Trophoblast cell (in vitro differentiated cells and primary cell): ENCODE measurements at regions not wholly inside any gene's neighbourhood (a gene's known extent, or its start where the extent isn't known, plus 50 kb on each side); places are given as distances from the start of the nearest gene placed in this dataset.
A peak's percentile ranks its signal among the peaks of the same experiment; 100 is the strongest.
"Not testable (repeated sequence)": the region's sequence is repeated elsewhere in the genome, so short reads cannot be mapped to it uniquely, and the experiment has no call there.

Source experiments
- DNase-seq, 2 donors: peaks; one replicate each; pipeline ENCODE4 v3.0.0-alpha.2; 2016
- H2AFZ ChIP-seq: 2 replicates; pipeline ENCODE4 v1.6.1; 2013; ENCODE audit warnings: low read length, moderate library complexity, mild to moderate bottlenecking; ENCODE audit not compliant: insufficient read depth, poor library complexity
- H2AK5ac ChIP-seq: 2 replicates; pipeline ENCODE4 v1.6.1; 2013; ENCODE audit warnings: mild to moderate bottlenecking, low read length
- H2BK120ac ChIP-seq: 2 replicates; pipeline ENCODE4 v1.6.1; 2013; ENCODE audit warnings: low read length, mild to moderate bottlenecking, moderate library complexity; ENCODE audit not compliant: insufficient read depth, poor library complexity
- H2BK12ac ChIP-seq: 2 replicates; pipeline ENCODE4 v1.6.1; 2013; ENCODE audit warnings: mild to moderate bottlenecking, low read length, moderate library complexity
- H2BK5ac ChIP-seq: 2 replicates; pipeline ENCODE4 v1.6.1; 2013; ENCODE audit warnings: low read length, low read depth, moderate library complexity, mild to moderate bottlenecking; ENCODE audit not compliant: poor library complexity
- H3K14ac ChIP-seq: 2 replicates; pipeline ENCODE4 v1.6.1; 2013; ENCODE audit warnings: mild to moderate bottlenecking, low read length
- H3K18ac ChIP-seq: 2 replicates; pipeline ENCODE4 v1.6.1; 2013; ENCODE audit warnings: mild to moderate bottlenecking, low read length
- H3K23ac ChIP-seq: 2 replicates; pipeline ENCODE4 v1.6.1; 2013; ENCODE audit warnings: low read length
- H3K27ac ChIP-seq: 2 replicates; pipeline ENCODE4 v1.5.1; 2013; ENCODE audit warnings: low read depth, mild to moderate bottlenecking, inconsistent platforms, low read length, moderate library complexity
- H3K27me3 ChIP-seq: 2 replicates; pipeline ENCODE4 v1.6.1; 2013; ENCODE audit warnings: inconsistent platforms, mild to moderate bottlenecking, low read length, moderate library complexity; ENCODE audit not compliant: insufficient read depth
- H3K36me3 ChIP-seq, 2 experiments: 1 replicate in 1 of 2; 2 replicates in 1 of 2; pipeline ENCODE4 v1.6.1; 2013; ENCODE audit warnings: low read length in 2 of 2, mild to moderate bottlenecking in 2 of 2, moderate library complexity in 1 of 2; ENCODE audit not compliant: insufficient read depth in 2 of 2, control insufficient read depth in 1 of 2
- H3K4ac ChIP-seq: 2 replicates; pipeline ENCODE4 v1.6.1; 2013; ENCODE audit warnings: low read depth, mild to moderate bottlenecking, low read length, moderate library complexity
- H3K4me1 ChIP-seq, 2 experiments: 1 replicate in 1 of 2; 2 replicates in 1 of 2; pipeline ENCODE4 v1.6.1; 2013; ENCODE audit warnings: low read length in 2 of 2, mild to moderate bottlenecking in 2 of 2, moderate library complexity in 1 of 2; ENCODE audit not compliant: insufficient read depth in 2 of 2, control insufficient read depth in 1 of 2
- H3K4me2 ChIP-seq: 2 replicates; pipeline ENCODE4 v1.6.1; 2013; ENCODE audit warnings: inconsistent platforms, mild to moderate bottlenecking, low read length, moderate library complexity
- H3K4me3 ChIP-seq: 2 replicates; pipeline ENCODE4 v1.5.1; 2013; ENCODE audit warnings: mild to moderate bottlenecking, low read depth, low read length, inconsistent platforms
- H3K79me1 ChIP-seq: one replicate; pipeline ENCODE4 v1.6.1; 2013; ENCODE audit warnings: low read length
- H3K79me2 ChIP-seq: 2 replicates; pipeline ENCODE4 v1.6.1; 2013; ENCODE audit warnings: low read length, mild to moderate bottlenecking; ENCODE audit not compliant: control insufficient read depth, insufficient read depth, poor library complexity
- H3K9ac ChIP-seq: 2 replicates; pipeline ENCODE4 v1.6.1; 2013; ENCODE audit warnings: mild to moderate bottlenecking, low read length
- H3K9me3 ChIP-seq: 2 replicates; pipeline ENCODE4 v1.6.1; 2013; ENCODE audit warnings: low read depth, mild to moderate bottlenecking, control low read depth, inconsistent platforms, low read length; ENCODE audit not compliant: insufficient read depth
- H4K12ac ChIP-seq: 2 replicates; pipeline ENCODE4 v1.6.1; 2013; ENCODE audit warnings: low read depth, mild to moderate bottlenecking, low read length, moderate library complexity
- H4K8ac ChIP-seq: 2 replicates; pipeline ENCODE4 v1.6.1; 2013; ENCODE audit warnings: low read depth, mild to moderate bottlenecking, low read length, moderate library complexity
- H4K91ac ChIP-seq: one replicate; pipeline ENCODE4 v1.6.1; 2013; ENCODE audit warnings: low read depth, mild to moderate bottlenecking, low read length, moderate library complexity
- WGBS: extraction: QIAGEN DNeasy Blood & Tissue Kit; methylation state at CpG from one replicate; pipeline ENCODE4 v1.1.7; 2013; ENCODE audit warnings: missing lambda C conversion rate; ENCODE audit not compliant: insufficient read length, insufficient coverage; ENCODE audit errors: extremely low coverage; 5-methylcytosine and 5-hydroxymethylcytosine counted together

DNA sequence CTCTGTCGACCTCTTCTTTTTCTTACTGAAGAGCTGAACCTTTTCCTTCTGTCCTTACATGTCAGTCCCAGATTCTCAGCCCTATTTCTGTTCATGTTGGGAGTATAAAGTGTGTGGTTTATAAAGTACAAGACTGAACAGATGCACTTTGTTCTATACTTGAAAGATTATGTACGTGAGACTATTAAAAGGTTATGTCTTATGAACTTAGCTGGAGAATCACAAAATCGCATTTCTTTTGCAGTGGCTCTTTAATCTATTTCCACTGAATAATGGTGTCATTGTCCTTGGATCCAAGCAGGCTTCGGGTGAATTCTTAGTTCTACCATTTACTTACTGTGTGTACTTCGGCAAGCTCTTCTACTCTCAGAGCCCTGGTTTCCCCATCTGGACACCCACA, 558.4 kb downstream of the TMEM135 start:
- Histone ChIP-seq H3K4ac (no peak overlapping the region), H3K18ac (no peak overlapping the region), H4K12ac (no peak overlapping the region), H3K14ac (no peak overlapping the region), H2BK5ac (no peak overlapping the region), H3K4me3 (no peak overlapping the region), H3K4me2 (no peak overlapping the region), H3K79me2 (no peaks in the 10 kb centered on the region), H4K8ac (no peak overlapping the region), H2AFZ (no peak overlapping the region), H3K27me3 (no peaks in the 10 kb centered on the region), H3K79me1 (no peaks in the 10 kb centered on the region), H3K4me1 (no peaks in the 10 kb centered on the region), H3K27ac (no peak overlapping the region), H2BK120ac (no peak overlapping the region), H2BK12ac (no peak overlapping the region), H2AK5ac (no peak overlapping the region), H4K91ac (no peak overlapping the region), H3K9me3 (no peaks in the 10 kb centered on the region), H3K36me3 (no peaks in the 10 kb centered on the region), H3K23ac (no peak overlapping the region), H3K9ac (peak overlapping the region; percentile 22)
- no peak for DNase-seq
- no CpG with 5 or more reads among the region's 5 CpGs for WGBS

GRCh38 chr11:87589082-87589481, 551.3 kb downstream of the TMEM135 start:
- no peak for DNase-seq
- Histone ChIP-seq H3K27me3 (no peaks in the 10 kb centered on the region), H2BK120ac (no peak overlapping the region), H3K79me2 (no peaks in the 10 kb centered on the region), H4K91ac (no peak overlapping the region), H3K4me1 (no peaks in the 10 kb centered on the region), H3K79me1 (no peaks in the 10 kb centered on the region), H4K12ac (no peak overlapping the region), H3K27ac (no peak overlapping the region), H2AFZ (no peak overlapping the region), H3K9me3 (peaks cover 4% of the 10 kb centered on the region), H2AK5ac (no peak overlapping the region), H3K9ac (no peak overlapping the region), H3K23ac (no peak overlapping the region), H2BK12ac (no peak overlapping the region), H3K14ac (no peak overlapping the region), H3K18ac (no peak overlapping the region), H4K8ac (no peak overlapping the region), H3K4me3 (peak overlapping the region; percentile 57), H2BK5ac (no peak overlapping the region), H3K36me3 (no peaks in the 10 kb centered on the region), H3K4me2 (no peak overlapping the region), H3K4ac (no peak overlapping the region)
- WGBS = no CpG with 5 or more reads among the region's 3 CpGs

GRCh38 chr11:87585613-87586012, 547.9 kb downstream of the TMEM135 start:
- not testable (repeated sequence) for H2AK5ac ChIP-seq, DNase-seq, H2BK5ac ChIP-seq, H4K12ac ChIP-seq, H3K79me1 ChIP-seq, H3K79me2 ChIP-seq, H2AFZ ChIP-seq, H3K36me3 ChIP-seq, H3K4me2 ChIP-seq, H3K27me3 ChIP-seq, H2BK120ac ChIP-seq, H3K14ac ChIP-seq, H3K9ac ChIP-seq, H3K23ac ChIP-seq, H3K4me3 ChIP-seq, H4K8ac ChIP-seq, H4K91ac ChIP-seq, H3K4ac ChIP-seq, H3K4me1 ChIP-seq, H3K27ac ChIP-seq, H2BK12ac ChIP-seq, H3K9me3 ChIP-seq, H3K18ac ChIP-seq
- WGBS = no CpG with 5 or more reads among the region's 1 CpG

- H2BK12ac ChIP-seq = no peak overlapping the region
- no peak for DNase-seq
- no peak overlapping the region for H3K4ac ChIP-seq
- no peaks in the 10 kb centered on the region for H3K79me1 ChIP-seq
- H3K18ac ChIP-seq = no peak overlapping the region
- no peak overlapping the region for H3K23ac ChIP-seq
- no peak overlapping the region for H3K27ac ChIP-seq
- no peaks in the 10 kb centered on the region for H3K36me3 ChIP-seq
- no peak overlapping the region for H3K4me3 ChIP-seq
- no peak overlapping the region for H3K14ac ChIP-seq
- H3K4me2 ChIP-seq = no peak overlapping the region
- H3K9me3 ChIP-seq = peaks cover 1% of the 10 kb centered on the region
- H3K9ac ChIP-seq = no peak overlapping the region
- no peak overlapping the region for H2AFZ ChIP-seq
- H4K12ac ChIP-seq = no peak overlapping the region
- no CpG with 5 or more reads among the region's 2 CpGs for WGBS
- H4K91ac ChIP-seq = no peak overlapping the region
- H3K79me2 ChIP-seq = no peaks in the 10 kb centered on the region
- H4K8ac ChIP-seq = no peak overlapping the region
- H2BK120ac ChIP-seq = no peak overlapping the region
- H3K27me3 ChIP-seq = no peaks in the 10 kb centered on the region
- H2BK5ac ChIP-seq = no peak overlapping the region
- no peaks in the 10 kb centered on the region for H3K4me1 ChIP-seq
- H2AK5ac ChIP-seq = no peak overlapping the region
Observed at GRCh38 chr11:87583931-87584330, 546.2 kb downstream of the TMEM135 start.
